ENCODE measurements at regions not wholly inside any gene's neighbourhood (a gene's known extent, or its start where the extent isn't known, plus 50 kb on each side); places are given as distances from the start of the nearest gene placed in this dataset.
"Not testable (repeated sequence)": the region's sequence is repeated elsewhere in the genome, so short reads cannot be mapped to it uniquely, and the experiment has no call there.

GRCh38 chr17:20938244-20938643, 104.6 kb downstream of the USP22 start:
- H3K27ac ChIP-seq: peak overlapping the region; percentile 90
- no peak for TF ChIP-seq CTCF (conservative IDR thresholded peaks at IDR 0.05)

GRCh38 chr17:20938988-20939615, 103.7 kb downstream of the USP22 start:
- H3K27ac ChIP-seq: peak overlapping the region; percentile 90; the same call in 1 of the 2 replicates
- no peak for TF ChIP-seq CTCF (conservative IDR thresholded peaks at IDR 0.05)

- no peak for TF ChIP-seq CTCF (conservative IDR thresholded peaks at IDR 0.05)
- H3K27ac ChIP-seq: no peak overlapping the region
Observed at GRCh38 chr17:20941872-20942271, 100.9 kb downstream of the USP22 start.

- TF ChIP-seq CTCF (conservative IDR thresholded peaks at IDR 0.05): peak; percentile 88
- H3K27ac ChIP-seq: peak overlapping the region; percentile 38; the same call in 1 of the 2 replicates
Observed at GRCh38 chr17:20944014-20944865, 98.6 kb downstream of the USP22 start.

GRCh38 chr17:20947708-20948107, 95.1 kb downstream of the USP22 start:
- not testable (repeated sequence) for H3K27ac ChIP-seq

- no peak for TF ChIP-seq CTCF (conservative IDR thresholded peaks at IDR 0.05)
Observed at GRCh38 chr17:20948984-20949777, 93.6 kb downstream of the USP22 start.

More at GRCh38 chr17:20948984-20949777, 93.6 kb downstream of the USP22 start:
- H3K27ac ChIP-seq: no peak overlapping the region
